GM23338 (cell line): ENCODE measurements at regions not wholly inside any gene's neighbourhood (a gene's known extent, or its start where the extent isn't known, plus 50 kb on each side); places are given as distances from the start of the nearest gene placed in this dataset.

Experiments used
- ATAC-seq: fragments of 200-7000 bp; cut with Tn5 transposase; 3 replicates; pipeline ENCODE4 v1.9.1; 2020
- DNase-seq: peaks from one replicate; pipeline ENCODE4 v3.0.0-alpha.2; 2015; ENCODE audit warnings: low spot score
- H2AFZ ChIP-seq: fragments of 200-600 bp; sonication (generic); 2 replicates; pipeline ENCODE4 v1.8.0; 2016; ENCODE audit warnings: antibody characterized with exemption, mild to moderate bottlenecking, moderate library complexity
- H3F3A ChIP-seq: fragments of 200-600 bp; sonication (generic); replicated peaks from 2 replicates; pipeline ENCODE4 v1.8.0; 2017; ENCODE audit warnings: antibody characterized with exemption, mixed run types, low read depth
- H3K27ac ChIP-seq: fragments of 200-600 bp; sonication (generic); 2 replicates; pipeline ENCODE4 v1.6.1; 2016; ENCODE audit warnings: low read depth
- H3K27me3 ChIP-seq: fragments of 200-600 bp; sonication (generic); 2 replicates; pipeline ENCODE4 v1.8.0; 2016; ENCODE audit warnings: mild to moderate bottlenecking, mixed run types, moderate library complexity; ENCODE audit not compliant: insufficient read depth
- H3K36me3 ChIP-seq: fragments of 200-600 bp; sonication (generic); 2 replicates; pipeline ENCODE4 v1.8.0; 2016; ENCODE audit warnings: mild to moderate bottlenecking; ENCODE audit not compliant: insufficient read depth
- H3K4me1 ChIP-seq: fragments of 200-600 bp; sonication (generic); 2 replicates; pipeline ENCODE4 v1.8.0; 2016; ENCODE audit warnings: mild to moderate bottlenecking, moderate library complexity; ENCODE audit not compliant: insufficient read depth
- H3K4me2 ChIP-seq: fragments of 200-600 bp; sonication (generic); 2 replicates; pipeline ENCODE4 v1.7.1; 2017; ENCODE audit warnings: mixed run types
- H3K4me3 ChIP-seq: fragments of 200-600 bp; sonication (generic); 2 replicates; pipeline ENCODE4 v1.6.1; 2016; ENCODE audit warnings: mixed run types
- H3K79me2 ChIP-seq: fragments of 200-600 bp; sonication (generic); replicated peaks from 2 replicates; pipeline ENCODE4 v1.8.0; 2017; ENCODE audit warnings: mild to moderate bottlenecking; ENCODE audit not compliant: insufficient read depth
- H3K9me2 ChIP-seq: fragments of 200-600 bp; sonication (generic); 2 replicates; pipeline ENCODE4 v1.8.0; 2017; ENCODE audit not compliant: insufficient read depth
- H4K20me1 ChIP-seq: fragments of 200-600 bp; sonication (generic); replicated peaks from 2 replicates; pipeline ENCODE4 v1.8.0; 2017; ENCODE audit warnings: mild to moderate bottlenecking; ENCODE audit not compliant: insufficient read depth
- H3K27ac Mint-ChIP-seq: 2 replicates; pipeline ENCODE4 v1.8.0; 2020; ENCODE audit warnings: inconsistent platforms, mild to moderate bottlenecking, moderate library complexity, mixed read lengths
- H3K27me3 Mint-ChIP-seq: 3 replicates; pipeline ENCODE4 v1.8.0; 2022; ENCODE audit warnings: low read depth, mild to moderate bottlenecking, moderate library complexity, mixed read lengths, inconsistent platforms; ENCODE audit not compliant: insufficient read depth, poor library complexity
- H3K36me3 Mint-ChIP-seq: 3 replicates; pipeline ENCODE4 v1.8.0; 2021; ENCODE audit warnings: low read depth, mild to moderate bottlenecking, inconsistent platforms, moderate library complexity, mixed read lengths
- H3K4me1 Mint-ChIP-seq: 3 replicates; pipeline ENCODE4 v1.8.0; 2020; ENCODE audit warnings: mild to moderate bottlenecking, inconsistent platforms, mixed read lengths
- H3K4me3 Mint-ChIP-seq: 3 replicates; pipeline ENCODE4 v1.8.0; 2021; ENCODE audit warnings: moderate library complexity, mild to moderate bottlenecking, inconsistent platforms, mixed read lengths
- H3K9me3 Mint-ChIP-seq: 3 replicates; pipeline ENCODE4 v1.8.0; 2020; ENCODE audit warnings: moderate library complexity, mild to moderate bottlenecking, inconsistent platforms, mixed read lengths
- CREB1 ChIP-seq: fragments of 250-450 bp; sonication (Bioruptor Pico); IDR thresholded peaks from 2 replicates; pipeline ENCODE4 v1.5.0; 2020; ENCODE audit warnings: low read depth, mild to moderate bottlenecking, moderate library complexity
- EZH2 ChIP-seq: fragments of 200-600 bp; sonication (generic); IDR thresholded peaks from one replicate; pipeline ENCODE4 v1.8.0; 2017; ENCODE audit warnings: antibody characterized with exemption, mild to moderate bottlenecking, low read depth; ENCODE audit not compliant: unreplicated experiment
- JUNB ChIP-seq: IDR thresholded peaks from one replicate; pipeline ENCODE4 v1.6.1; 2016; ENCODE audit warnings: antibody characterized with exemption; ENCODE audit not compliant: unreplicated experiment
- NANOG ChIP-seq: IDR thresholded peaks from 2 replicates; pipeline ENCODE4 v1.6.1; 2016; ENCODE audit warnings: antibody characterized with exemption, borderline replicate concordance
- REST ChIP-seq: IDR thresholded peaks from one replicate; pipeline ENCODE4 v1.6.1; 2018; ENCODE audit warnings: antibody characterized with exemption; ENCODE audit not compliant: unreplicated experiment
- STAT1 ChIP-seq: IDR thresholded peaks from one replicate; pipeline ENCODE4 v1.6.1; 2016; ENCODE audit warnings: antibody characterized with exemption; ENCODE audit not compliant: unreplicated experiment
- ZNF331 ChIP-seq: fragments of 250-450 bp; sonication (Bioruptor Pico); IDR thresholded peaks from 2 replicates; pipeline ENCODE4 v1.5.0; 2020; ENCODE audit warnings: low read depth, mild to moderate bottlenecking, moderate library complexity
- ZNF462 ChIP-seq: fragments of 250-450 bp; sonication (Bioruptor Pico); IDR thresholded peaks from 2 replicates; pipeline ENCODE4 v1.5.0; 2020; ENCODE audit warnings: mild to moderate bottlenecking, moderate library complexity
- TF ChIP-seq, protein P1 (sequence below): IDR thresholded peaks from 2 replicates; pipeline ENCODE4 v1.6.1; 2016; ENCODE audit warnings: antibody characterized with exemption

GRCh38 chr10:120271696-120272095 is 185.3 kb upstream of the PLPP4 start (continued):
- no peak for TF ChIP-seq ZNF462
- TF ChIP-seq EZH2: no peak

- Histone ChIP-seq H3K4me3 (no peak overlapping the region), H4K20me1 (no peaks in the 10 kb centered on the region), H3K4me1 (peaks cover 13% of the 10 kb centered on the region), H2AFZ (no peak overlapping the region), H3K4me2 (no peak overlapping the region), H3K36me3 (no peaks in the 10 kb centered on the region), H3K27ac (no peak overlapping the region), H3K27me3 (no peaks in the 10 kb centered on the region), H3K79me2 (no peaks in the 10 kb centered on the region), H3K9me2 (peaks cover 6% of the 10 kb centered on the region), H3F3A (no peaks in the 10 kb centered on the region)
- Mint-ChIP-seq H3K36me3 (peaks cover 6% of the 10 kb centered on the region; the same call in 2 of the 3 replicates), H3K27me3 (peaks cover 4% of the 10 kb centered on the region), H3K4me1 (peaks cover 19% of the 10 kb centered on the region), H3K9me3 (peaks cover 9% of the 10 kb centered on the region), H3K4me3 (no peak overlapping the region), H3K27ac (no peak overlapping the region)
- ATAC-seq: no peak
- TF ChIP-seq REST: no peak
- TF ChIP-seq CREB1 (CRISPR knock-in tag): no peak
- TF ChIP-seq, protein P1, sequence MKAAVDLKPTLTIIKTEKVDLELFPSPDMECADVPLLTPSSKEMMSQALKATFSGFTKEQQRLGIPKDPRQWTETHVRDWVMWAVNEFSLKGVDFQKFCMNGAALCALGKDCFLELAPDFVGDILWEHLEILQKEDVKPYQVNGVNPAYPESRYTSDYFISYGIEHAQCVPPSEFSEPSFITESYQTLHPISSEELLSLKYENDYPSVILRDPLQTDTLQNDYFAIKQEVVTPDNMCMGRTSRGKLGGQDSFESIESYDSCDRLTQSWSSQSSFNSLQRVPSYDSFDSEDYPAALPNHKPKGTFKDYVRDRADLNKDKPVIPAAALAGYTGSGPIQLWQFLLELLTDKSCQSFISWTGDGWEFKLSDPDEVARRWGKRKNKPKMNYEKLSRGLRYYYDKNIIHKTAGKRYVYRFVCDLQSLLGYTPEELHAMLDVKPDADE: no peak
- TF ChIP-seq JUNB: no peak
- no peak for TF ChIP-seq NANOG
- TF ChIP-seq STAT1: no peak
- no peak for TF ChIP-seq ZNF331 (CRISPR knock-in tag)
- DNase-seq: no peak
Observed at GRCh38 chr10:120272350-120272749, 184.7 kb upstream of the PLPP4 start.
